Neural progenitor cell (in vitro differentiated cells): ENCODE measurements at regions not wholly inside any gene's neighbourhood (a gene's known extent, or its start where the extent isn't known, plus 50 kb on each side); places are given as distances from the start of the nearest gene placed in this dataset.
"Not testable (repeated sequence)": the region's sequence is repeated elsewhere in the genome, so short reads cannot be mapped to it uniquely, and the experiment has no call there.

Experiments used
- DNase-seq: peaks from one replicate; pipeline ENCODE4 v3.0.0-alpha.2; 2016; ENCODE audit warnings: low spot score
- H2AFZ ChIP-seq: fragments of 200-600 bp; sonication (generic); replicated peaks from 2 replicates; pipeline ENCODE4 v1.6.1; 2016; ENCODE audit warnings: antibody characterized with exemption
- H3F3A ChIP-seq: fragments of 200-600 bp; sonication (generic); 2 replicates; pipeline ENCODE4 v1.6.1; 2016; ENCODE audit warnings: antibody characterized with exemption, low read depth
- H3K27ac ChIP-seq: fragments of 200-600 bp; sonication (generic); 2 replicates; pipeline ENCODE4 v1.5.1; 2016; ENCODE audit warnings: mild to moderate bottlenecking
- H3K27me3 ChIP-seq: fragments of 200-600 bp; sonication (generic); 2 replicates; pipeline ENCODE4 v1.6.1; 2016; ENCODE audit warnings: mild to moderate bottlenecking, moderate library complexity
- H3K36me3 ChIP-seq: fragments of 200-600 bp; sonication (generic); 2 replicates; pipeline ENCODE4 v1.5.1; 2016
- H3K4me1 ChIP-seq: fragments of 200-600 bp; sonication (generic); 2 replicates; pipeline ENCODE4 v1.6.1; 2016; ENCODE audit warnings: mixed run types
- H3K4me2 ChIP-seq: fragments of 200-600 bp; sonication (generic); 2 replicates; pipeline ENCODE4 v1.6.1; 2016
- H3K4me3 ChIP-seq: fragments of 200-600 bp; sonication (generic); 2 replicates; pipeline ENCODE4 v1.5.1; 2016
- H3K79me2 ChIP-seq: fragments of 200-600 bp; sonication (generic); 2 replicates; pipeline ENCODE4 v1.6.1; 2016; ENCODE audit warnings: low read depth
- H3K9ac ChIP-seq: fragments of 200-600 bp; sonication (generic); 2 replicates; pipeline ENCODE4 v1.6.1; 2016
- H3K9me3 ChIP-seq: fragments of 200-600 bp; sonication (generic); 2 replicates; pipeline ENCODE4 v1.5.1; 2016; ENCODE audit warnings: low read depth
- H4K20me1 ChIP-seq: fragments of 200-600 bp; sonication (generic); 2 replicates; pipeline ENCODE4 v1.6.1; 2016; ENCODE audit warnings: low read depth
- H3K27ac Mint-ChIP-seq: 3 replicates; pipeline ENCODE4 v1.8.0; 2021; ENCODE audit warnings: mixed read lengths
- H3K27me3 Mint-ChIP-seq: 2 replicates; pipeline ENCODE4 v1.8.0; 2022; ENCODE audit warnings: low read depth, mild to moderate bottlenecking, inconsistent platforms, moderate library complexity, mixed read lengths; ENCODE audit not compliant: insufficient read depth
- H3K36me3 Mint-ChIP-seq: 3 replicates; pipeline ENCODE4 v1.8.0; 2021; ENCODE audit warnings: mixed read lengths
- H3K4me1 Mint-ChIP-seq: 3 replicates; pipeline ENCODE4 v1.8.0; 2021; ENCODE audit warnings: mixed read lengths
- H3K4me3 Mint-ChIP-seq: 3 replicates; pipeline ENCODE4 v1.8.0; 2021; ENCODE audit warnings: mild to moderate bottlenecking, moderate library complexity, mixed read lengths
- H3K9me3 Mint-ChIP-seq: 3 replicates; pipeline ENCODE4 v1.8.0; 2020; ENCODE audit warnings: mixed read lengths
- EZH2 ChIP-seq: fragments of 200-600 bp; sonication (generic); IDR thresholded peaks from 2 replicates; pipeline ENCODE4 v1.6.1; 2017; ENCODE audit warnings: antibody characterized with exemption, mild to moderate bottlenecking, moderate library complexity
- EZH2phosphoT487 ChIP-seq: fragments of 200-600 bp; sonication (generic); IDR thresholded peaks from 2 replicates; pipeline ENCODE4 v1.6.1; 2017; ENCODE audit warnings: antibody characterized with exemption
- TF ChIP-seq, protein P1 (sequence below): fragments of 200-600 bp; sonication (generic); IDR thresholded peaks from 2 replicates; pipeline ENCODE4 v1.5.1; 2017; ENCODE audit warnings: antibody characterized with exemption, mild to moderate bottlenecking

DNA sequence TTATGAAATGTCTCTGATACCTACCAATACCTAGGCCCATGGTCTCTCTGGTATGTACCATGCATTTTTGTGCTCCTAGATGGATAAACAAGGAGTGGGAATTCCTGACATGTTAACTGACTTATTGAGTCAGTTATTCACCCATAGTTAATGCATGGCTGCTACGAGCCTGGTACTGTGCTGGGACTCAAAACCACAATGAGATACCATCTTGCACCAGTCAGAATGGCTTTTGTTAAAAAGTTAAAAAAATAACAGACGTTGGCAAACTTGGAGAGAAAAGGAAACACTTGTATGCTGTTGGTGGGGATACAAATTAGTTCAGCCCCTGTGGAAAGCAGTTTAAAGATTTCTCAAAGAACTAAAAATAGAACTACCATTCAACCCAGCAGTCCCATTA, 293.8 kb downstream of the OSTF1 start:
- Histone ChIP-seq H3K4me1 (peaks cover 4% of the 10 kb centered on the region), H3K36me3 (peaks cover 24% of the 10 kb centered on the region), H3K4me3 (no peak overlapping the region), H4K20me1 (no peaks in the 10 kb centered on the region), H3K9ac (no peak overlapping the region), H2AFZ (no peak overlapping the region), H3F3A (peaks cover 24% of the 10 kb centered on the region), H3K27ac (no peak overlapping the region), H3K27me3 (no peaks in the 10 kb centered on the region), H3K9me3 (peaks cover 32% of the 10 kb centered on the region), H3K79me2 (no peaks in the 10 kb centered on the region), H3K4me2 (no peak overlapping the region)
- H3K4me3 Mint-ChIP-seq: no peak overlapping the region
- DNase-seq: no peak
- no peaks in the 10 kb centered on the region for H3K27me3 Mint-ChIP-seq
- TF ChIP-seq EZH2phosphoT487 (no peak), EZH2 (no peak)
- TF ChIP-seq, protein P1, sequence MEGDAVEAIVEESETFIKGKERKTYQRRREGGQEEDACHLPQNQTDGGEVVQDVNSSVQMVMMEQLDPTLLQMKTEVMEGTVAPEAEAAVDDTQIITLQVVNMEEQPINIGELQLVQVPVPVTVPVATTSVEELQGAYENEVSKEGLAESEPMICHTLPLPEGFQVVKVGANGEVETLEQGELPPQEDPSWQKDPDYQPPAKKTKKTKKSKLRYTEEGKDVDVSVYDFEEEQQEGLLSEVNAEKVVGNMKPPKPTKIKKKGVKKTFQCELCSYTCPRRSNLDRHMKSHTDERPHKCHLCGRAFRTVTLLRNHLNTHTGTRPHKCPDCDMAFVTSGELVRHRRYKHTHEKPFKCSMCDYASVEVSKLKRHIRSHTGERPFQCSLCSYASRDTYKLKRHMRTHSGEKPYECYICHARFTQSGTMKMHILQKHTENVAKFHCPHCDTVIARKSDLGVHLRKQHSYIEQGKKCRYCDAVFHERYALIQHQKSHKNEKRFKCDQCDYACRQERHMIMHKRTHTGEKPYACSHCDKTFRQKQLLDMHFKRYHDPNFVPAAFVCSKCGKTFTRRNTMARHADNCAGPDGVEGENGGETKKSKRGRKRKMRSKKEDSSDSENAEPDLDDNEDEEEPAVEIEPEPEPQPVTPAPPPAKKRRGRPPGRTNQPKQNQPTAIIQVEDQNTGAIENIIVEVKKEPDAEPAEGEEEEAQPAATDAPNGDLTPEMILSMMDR: no peak
- no peak overlapping the region for H3K27ac Mint-ChIP-seq
- H3K4me1 Mint-ChIP-seq: no peaks in the 10 kb centered on the region
- H3K9me3 Mint-ChIP-seq: peaks cover 30% of the 10 kb centered on the region
- H3K36me3 Mint-ChIP-seq: peaks cover 2% of the 10 kb centered on the region

GRCh38 chr9:75383420-75384034, 295.2 kb downstream of the OSTF1 start:
- peak overlapping the region; percentile 0 for H3K4me3 ChIP-seq
- peak overlapping the region; percentile 98 for H3K27ac ChIP-seq
- Mint-ChIP-seq H3K9me3 (peaks cover 31% of the 10 kb centered on the region), H3K27ac (peak overlapping the region; percentile 35)
- not testable (repeated sequence) for H3K4me1 ChIP-seq, H3K4me1 Mint-ChIP-seq, H2AFZ ChIP-seq, H3K36me3 Mint-ChIP-seq, H3K4me2 ChIP-seq, H4K20me1 ChIP-seq, H3K79me2 ChIP-seq, H3K9ac ChIP-seq, H3K27me3 ChIP-seq, H3K27me3 Mint-ChIP-seq, H3K4me3 Mint-ChIP-seq
- peak; percentile 62 for DNase-seq
- H3F3A ChIP-seq: peaks cover 24% of the 10 kb centered on the region
- peaks cover 32% of the 10 kb centered on the region for H3K9me3 ChIP-seq
- H3K36me3 ChIP-seq: peaks cover 24% of the 10 kb centered on the region

DNA sequence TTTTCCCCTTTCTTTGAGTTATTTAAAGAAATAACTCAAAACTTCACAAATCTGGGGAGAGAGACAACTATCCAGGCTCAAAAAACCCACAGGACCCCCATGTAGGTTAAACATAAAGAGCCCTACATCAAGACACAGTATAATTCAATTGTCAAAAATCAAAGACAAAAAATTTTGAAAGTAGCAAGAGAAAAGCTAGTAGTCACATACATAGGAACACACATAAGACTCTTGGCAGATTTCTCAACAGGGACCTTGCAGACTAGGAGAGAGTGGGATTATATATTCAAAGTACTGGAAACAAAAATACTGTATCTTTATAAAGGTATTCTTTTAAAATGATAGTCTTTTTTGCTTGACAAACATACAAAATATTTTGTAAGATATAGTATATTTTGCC, 296.9 kb downstream of the OSTF1 start:
- Mint-ChIP-seq H3K9me3 (peaks cover 31% of the 10 kb centered on the region), H3K27me3 (no peaks in the 10 kb centered on the region)

DNA sequence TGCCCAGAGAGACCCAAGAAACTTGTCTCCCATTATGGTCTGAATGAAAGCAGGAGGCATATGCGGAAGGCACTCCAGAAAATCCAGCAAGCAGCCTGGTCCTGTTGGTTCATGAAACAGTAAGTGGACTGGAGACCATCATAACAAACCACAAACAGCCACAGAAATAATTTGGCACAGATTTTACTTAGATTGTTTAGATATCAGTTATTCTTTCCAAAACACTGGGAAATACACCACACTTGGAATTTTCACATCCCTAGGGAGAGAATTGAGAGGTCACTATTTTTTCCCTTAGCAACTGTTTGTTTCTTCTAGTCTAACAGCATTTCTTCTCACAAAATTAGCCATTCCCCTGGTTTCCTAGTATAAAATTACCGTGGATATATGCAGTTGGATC, 300.8 kb downstream of the OSTF1 start:
- Histone ChIP-seq H3K79me2 (no peaks in the 10 kb centered on the region), H3K4me3 (no peak overlapping the region), H3K4me2 (no peak overlapping the region), H4K20me1 (no peaks in the 10 kb centered on the region), H3K27ac (no peak overlapping the region), H3K4me1 (peaks cover 1% of the 10 kb centered on the region), H2AFZ (no peak overlapping the region), H3F3A (peaks cover 7% of the 10 kb centered on the region), H3K9ac (no peak overlapping the region), H3K9me3 (peaks cover 23% of the 10 kb centered on the region), H3K27me3 (no peaks in the 10 kb centered on the region), H3K36me3 (peaks cover 15% of the 10 kb centered on the region)
- Mint-ChIP-seq H3K27ac (no peak overlapping the region), H3K4me1 (peaks cover 4% of the 10 kb centered on the region), H3K27me3 (no peaks in the 10 kb centered on the region), H3K9me3 (peaks cover 19% of the 10 kb centered on the region), H3K4me3 (no peak overlapping the region), H3K36me3 (peaks cover 2% of the 10 kb centered on the region)
- TF ChIP-seq, protein P1: no peak
- TF ChIP-seq EZH2 (no peak), EZH2phosphoT487 (no peak)
- DNase-seq: no peak

More for the DNA sequence above, 296.9 kb downstream of the OSTF1 start:
- no peak overlapping the region for H3K9ac ChIP-seq
- no peak overlapping the region for H3K27ac Mint-ChIP-seq
- peaks cover 32% of the 10 kb centered on the region for H3K9me3 ChIP-seq
- peaks cover 24% of the 10 kb centered on the region for H3F3A ChIP-seq
- no peak for DNase-seq
- H3K4me1 ChIP-seq: peaks cover 4% of the 10 kb centered on the region
- H3K4me3 ChIP-seq: no peak overlapping the region
- H2AFZ ChIP-seq: no peak overlapping the region
- H3K27ac ChIP-seq: no peak overlapping the region
- no peaks in the 10 kb centered on the region for H3K79me2 ChIP-seq
- no peaks in the 10 kb centered on the region for H3K4me1 Mint-ChIP-seq
- H3K36me3 ChIP-seq: peaks cover 24% of the 10 kb centered on the region
- peaks cover 2% of the 10 kb centered on the region for H3K36me3 Mint-ChIP-seq
- TF ChIP-seq EZH2phosphoT487: no peak
- TF ChIP-seq, protein P1: no peak
- TF ChIP-seq EZH2: no peak
- no peaks in the 10 kb centered on the region for H3K27me3 ChIP-seq
- no peak overlapping the region for H3K4me2 ChIP-seq
- H4K20me1 ChIP-seq: no peaks in the 10 kb centered on the region
- H3K4me3 Mint-ChIP-seq: no peak overlapping the region
